ENCODE measurements at regions not wholly inside any gene's neighbourhood (a gene's known extent, or its start where the extent isn't known, plus 50 kb on each side); places are given as distances from the start of the nearest gene placed in this dataset.

- no peaks in the 10 kb centered on the region for H4K20me1 ChIP-seq (ENCODE audit: control insufficient read depth, insufficient read depth, low read depth, low read length)
- no peaks in the 10 kb centered on the region for H3K9me2 ChIP-seq (replicated peaks; ENCODE audit: control insufficient read depth, low read length)
- H3K4me1 ChIP-seq (ENCODE audit: control insufficient read depth, low read length): no peaks in the 10 kb centered on the region
- H3K27ac ChIP-seq (ENCODE audit: low read depth, low read length): no peak overlapping the region
- no peak overlapping the region for H3K4me3 ChIP-seq (ENCODE audit: low read length)
- no peaks in the 10 kb centered on the region for H3K9me3 ChIP-seq (ENCODE audit: control insufficient read depth, insufficient read depth, low read length)
- H3K4me2 ChIP-seq (ENCODE audit: low read length): no peak overlapping the region
- H3F3A ChIP-seq (ENCODE audit: control insufficient read depth, insufficient read depth): no peaks in the 10 kb centered on the region
- no peaks in the 10 kb centered on the region for H3K36me3 ChIP-seq (ENCODE audit: control insufficient read depth, low read length)
- no peaks in the 10 kb centered on the region for H3K27me3 ChIP-seq (ENCODE audit: control insufficient read depth, low read length)
- no peaks in the 10 kb centered on the region for H3K79me2 ChIP-seq (ENCODE audit: control insufficient read depth, low read length)
- TF ChIP-seq EZH2phosphoT487 (IDR thresholded peaks at IDR 0.05; ENCODE audit: borderline replicate concordance, low read length): no peak
- TF ChIP-seq, protein P1, sequence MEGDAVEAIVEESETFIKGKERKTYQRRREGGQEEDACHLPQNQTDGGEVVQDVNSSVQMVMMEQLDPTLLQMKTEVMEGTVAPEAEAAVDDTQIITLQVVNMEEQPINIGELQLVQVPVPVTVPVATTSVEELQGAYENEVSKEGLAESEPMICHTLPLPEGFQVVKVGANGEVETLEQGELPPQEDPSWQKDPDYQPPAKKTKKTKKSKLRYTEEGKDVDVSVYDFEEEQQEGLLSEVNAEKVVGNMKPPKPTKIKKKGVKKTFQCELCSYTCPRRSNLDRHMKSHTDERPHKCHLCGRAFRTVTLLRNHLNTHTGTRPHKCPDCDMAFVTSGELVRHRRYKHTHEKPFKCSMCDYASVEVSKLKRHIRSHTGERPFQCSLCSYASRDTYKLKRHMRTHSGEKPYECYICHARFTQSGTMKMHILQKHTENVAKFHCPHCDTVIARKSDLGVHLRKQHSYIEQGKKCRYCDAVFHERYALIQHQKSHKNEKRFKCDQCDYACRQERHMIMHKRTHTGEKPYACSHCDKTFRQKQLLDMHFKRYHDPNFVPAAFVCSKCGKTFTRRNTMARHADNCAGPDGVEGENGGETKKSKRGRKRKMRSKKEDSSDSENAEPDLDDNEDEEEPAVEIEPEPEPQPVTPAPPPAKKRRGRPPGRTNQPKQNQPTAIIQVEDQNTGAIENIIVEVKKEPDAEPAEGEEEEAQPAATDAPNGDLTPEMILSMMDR (IDR thresholded peaks at IDR 0.05; ENCODE audit: low read depth, low read length, poor library complexity, severe bottlenecking): no peak
Measured at GRCh38 chr4:44908565-44908964, 182.2 kb upstream of the GNPDA2 start.

- H3K4me1 ChIP-seq (ENCODE audit: control insufficient read depth, low read length): no peaks in the 10 kb centered on the region
- no peak overlapping the region for H3K4me3 ChIP-seq (ENCODE audit: low read length)
- H4K20me1 ChIP-seq (ENCODE audit: control insufficient read depth, insufficient read depth, low read depth, low read length): no peaks in the 10 kb centered on the region
- no peak overlapping the region for H3K4me2 ChIP-seq (ENCODE audit: low read length)
- no peak overlapping the region for H3K27ac ChIP-seq (ENCODE audit: low read depth, low read length)
- no peaks in the 10 kb centered on the region for H3F3A ChIP-seq (ENCODE audit: control insufficient read depth, insufficient read depth)
- no peaks in the 10 kb centered on the region for H3K9me3 ChIP-seq (ENCODE audit: control insufficient read depth, insufficient read depth, low read length)
- H3K79me2 ChIP-seq (ENCODE audit: control insufficient read depth, low read length): no peaks in the 10 kb centered on the region
- TF ChIP-seq, protein P1 (IDR thresholded peaks at IDR 0.05; ENCODE audit: low read depth, low read length, poor library complexity, severe bottlenecking): no peak
- no peak for TF ChIP-seq EZH2phosphoT487 (IDR thresholded peaks at IDR 0.05; ENCODE audit: borderline replicate concordance, low read length)
- no peaks in the 10 kb centered on the region for H3K36me3 ChIP-seq (ENCODE audit: control insufficient read depth, low read length)
- H3K27me3 ChIP-seq (ENCODE audit: control insufficient read depth, low read length): no peaks in the 10 kb centered on the region
- no peaks in the 10 kb centered on the region for H3K9me2 ChIP-seq (replicated peaks; ENCODE audit: control insufficient read depth, low read length)
Measured at GRCh38 chr4:44872246-44872645, 145.9 kb upstream of the GNPDA2 start.

DNA sequence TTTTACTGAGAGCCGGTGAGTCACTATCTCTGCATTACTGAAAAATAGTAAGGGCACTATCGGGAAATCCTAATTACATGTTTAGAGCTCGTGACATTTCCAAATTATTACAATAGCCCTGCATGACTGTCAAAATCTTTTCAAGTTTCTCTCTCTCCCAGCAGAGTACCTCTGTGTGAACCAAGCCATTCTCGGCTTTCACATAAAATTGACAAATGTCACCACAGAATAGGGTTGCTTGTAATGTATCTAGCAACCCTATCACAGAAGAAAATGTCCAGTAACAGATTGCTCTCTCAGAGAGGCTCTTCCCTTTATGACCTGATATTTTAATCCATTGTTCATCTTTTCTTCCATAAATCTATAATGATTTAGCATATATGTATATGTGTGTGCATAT is 144.8 kb upstream of the GNPDA2 start:
- Histone ChIP-seq H3K4me1 (ENCODE audit: control insufficient read depth, low read length) (no peaks in the 10 kb centered on the region), H3K9me2 (replicated peaks; ENCODE audit: control insufficient read depth, low read length) (no peaks in the 10 kb centered on the region), H3K79me2 (ENCODE audit: control insufficient read depth, low read length) (no peaks in the 10 kb centered on the region), H3F3A (ENCODE audit: control insufficient read depth, insufficient read depth) (no peaks in the 10 kb centered on the region), H3K27me3 (ENCODE audit: control insufficient read depth, low read length) (no peaks in the 10 kb centered on the region), H3K36me3 (ENCODE audit: control insufficient read depth, low read length) (no peaks in the 10 kb centered on the region), H4K20me1 (ENCODE audit: control insufficient read depth, insufficient read depth, low read depth, low read length) (no peaks in the 10 kb centered on the region), H3K4me2 (ENCODE audit: low read length) (no peak overlapping the region), H3K9me3 (ENCODE audit: control insufficient read depth, insufficient read depth, low read length) (no peaks in the 10 kb centered on the region), H3K27ac (ENCODE audit: low read depth, low read length) (no peak overlapping the region), H3K4me3 (ENCODE audit: low read length) (no peak overlapping the region)
- no peak for TF ChIP-seq EZH2phosphoT487 (IDR thresholded peaks at IDR 0.05; ENCODE audit: borderline replicate concordance, low read length)
- TF ChIP-seq, protein P1 (IDR thresholded peaks at IDR 0.05; ENCODE audit: low read depth, low read length, poor library complexity, severe bottlenecking): no peak

- Histone ChIP-seq H3K27ac (ENCODE audit: low read depth, low read length) (no peak overlapping the region), H3K9me3 (ENCODE audit: control insufficient read depth, insufficient read depth, low read length) (no peaks in the 10 kb centered on the region), H4K20me1 (ENCODE audit: control insufficient read depth, insufficient read depth, low read depth, low read length) (no peaks in the 10 kb centered on the region), H3K9me2 (replicated peaks; ENCODE audit: control insufficient read depth, low read length) (no peaks in the 10 kb centered on the region), H3K79me2 (ENCODE audit: control insufficient read depth, low read length) (no peaks in the 10 kb centered on the region), H3K27me3 (ENCODE audit: control insufficient read depth, low read length) (no peaks in the 10 kb centered on the region), H3K4me3 (ENCODE audit: low read length) (no peak overlapping the region), H3K36me3 (ENCODE audit: control insufficient read depth, low read length) (no peaks in the 10 kb centered on the region), H3K4me2 (ENCODE audit: low read length) (no peak overlapping the region), H3K4me1 (ENCODE audit: control insufficient read depth, low read length) (no peaks in the 10 kb centered on the region), H3F3A (ENCODE audit: control insufficient read depth, insufficient read depth) (no peaks in the 10 kb centered on the region)
- TF ChIP-seq, protein P1 (IDR thresholded peaks at IDR 0.05; ENCODE audit: low read depth, low read length, poor library complexity, severe bottlenecking): no peak
- TF ChIP-seq EZH2phosphoT487 (IDR thresholded peaks at IDR 0.05; ENCODE audit: borderline replicate concordance, low read length): no peak
Measured at GRCh38 chr4:44869985-44870384, 143.6 kb upstream of the GNPDA2 start.

Measured in DOHH2 (cell line).